Stomach (tissue), 8 donors: ENCODE measurements at regions not wholly inside any gene's neighbourhood (a gene's known extent, or its start where the extent isn't known, plus 50 kb on each side); places are given as distances from the start of the nearest gene placed in this dataset.

Experiments
- DNase-seq, 2 donors: peaks; one replicate each; pipeline versions ENCODE4 v3.0.0 to v3.0.0-alpha.2; 2013 to 2019
- H3K27ac ChIP-seq, 5 donors: fragments of 200-600 bp in 4 of 5; sonication (generic) in 4 of 5; one replicate each; pipeline ENCODE4 v1.5.1; 2013 to 2019; ENCODE audit warnings: mild to moderate bottlenecking in 1 of 5, moderate library complexity in 1 of 5
- H3K27me3 ChIP-seq, 3 donors: fragments of 200-600 bp; sonication (generic); one replicate each; pipeline ENCODE4 v1.5.1; 2017 to 2019; ENCODE audit warnings: mixed run types in 1 of 3
- H3K36me3 ChIP-seq, 4 donors: fragments of 200-600 bp; sonication (generic); 1 replicate in 3 of 4; 2 replicates in 1 of 4; pipeline ENCODE4 v1.5.1; 2016 to 2019
- H3K4me1 ChIP-seq, 4 donors: fragments of 200-600 bp; sonication (generic); one replicate each; pipeline ENCODE4 v1.5.1; 2016 to 2019
- H3K4me3 ChIP-seq, 4 donors: fragments of 200-600 bp; sonication (generic) in 3 of 4; one replicate each; pipeline ENCODE4 v1.5.1; 2016 to 2019; ENCODE audit warnings: mild to moderate bottlenecking in 1 of 4
- H3K9me3 ChIP-seq, 4 donors: fragments of 200-600 bp; sonication (generic); one replicate each; pipeline ENCODE4 v1.5.1; 2016 to 2019
- CTCF ChIP-seq, 7 experiments: fragments of 450-650 bp in 4 of 7; fragments of 200-600 bp in 3 of 7; sonication (generic) in 3 of 7; IDR thresholded peaks; one replicate each; pipeline ENCODE4 v1.5.1; 2016 to 2019; ENCODE audit warnings: antibody characterized with exemption in 7 of 7, control low read depth in 2 of 7, mild to moderate bottlenecking in 1 of 7
- EP300 ChIP-seq: sonication (generic); formaldehyde crosslinking; IDR thresholded peaks from one replicate; pipeline ENCODE4 v1.6.1; 2017; ENCODE audit warnings: antibody characterized with exemption
- POLR2A ChIP-seq, 4 donors: fragments of 450-650 bp; IDR thresholded peaks; one replicate each; pipeline ENCODE4 v1.6.1; 2016; ENCODE audit warnings: antibody characterized with exemption in 4 of 4, control low read depth in 2 of 4, mild to moderate bottlenecking in 1 of 4, moderate library complexity in 1 of 4
- POLR2AphosphoS5 ChIP-seq, 3 donors: sonication (generic); formaldehyde crosslinking; IDR thresholded peaks; one replicate each; pipeline ENCODE4 v1.6.1; 2016; ENCODE audit warnings: antibody characterized with exemption in 3 of 3
- WGBS, 5 donors: extraction: QIAGEN DNeasy Blood & Tissue Kit in 3 of 5; methylation state at CpG; one replicate each; pipeline versions ENCODE4 v1.1.5 to v1.1.7; 2013 to 2018; 5-methylcytosine and 5-hydroxymethylcytosine counted together
- intact Hi-C: fragments of 100-400 bp; cut with DNase I; formaldehyde crosslinking; loops from one replicate; pipeline ENCODE4 v1.15.1; 2023; ENCODE audit warnings: low total_unique reads
- donor health status: healthy with polysubstance abuse.
- donor health status: Bipolar disorder and iron deficiency.
- donor health status: healthy.

GRCh38 chr1:38129473-38129872 lies 82.9 kb upstream of the POU3F1 start:
- Histone ChIP-seq H3K27ac (no peak overlapping the region), H3K36me3 (no peaks in the 10 kb centered on the region), H3K4me1 (peaks cover 0 to 10% (median 2%) of the 10 kb centered on the region in 4 donors), H3K4me3 (no peak overlapping the region), H3K27me3 (peaks cover 0 to 67% (median 19%) of the 10 kb centered on the region in 3 donors), H3K9me3 (no peaks in the 10 kb centered on the region)
- 69 to 80% (median 74%) methylated on average over 5 of the region's 5 CpGs for WGBS, 5 donors
- TF ChIP-seq CTCF (IDR thresholded peaks at IDR 0.05) (no peak), POLR2AphosphoS5 (IDR thresholded peaks at IDR 0.05) (no peak), POLR2A (IDR thresholded peaks at IDR 0.05) (no peak), EP300 (no peak)
- intact Hi-C loops: no loop called here
- DNase-seq: peak in 1 of 2 donors; percentile 2

- Histone ChIP-seq H3K36me3 (no peaks in the 10 kb centered on the region), H3K27ac (no peak overlapping the region), H3K27me3 (peaks cover 0 to 64% (median 14%) of the 10 kb centered on the region in 3 donors), H3K9me3 (no peaks in the 10 kb centered on the region), H3K4me1 (peaks cover 0 to 6% (median 2%) of the 10 kb centered on the region in 4 donors), H3K4me3 (no peak overlapping the region)
- intact Hi-C loops: no loop called here
- WGBS, 5 donors: 52 to 76% (median 72%) methylated on average over 8 to 9 of the region's 9 CpGs
- DNase-seq: peak in 1 of 2 donors; percentile 0
- TF ChIP-seq EP300: no peak
- no peak for TF ChIP-seq POLR2AphosphoS5 (IDR thresholded peaks at IDR 0.05)
- no peak for TF ChIP-seq POLR2A (IDR thresholded peaks at IDR 0.05)
- TF ChIP-seq CTCF (IDR thresholded peaks at IDR 0.05): no peak
These were observed 82.4 kb upstream of the POU3F1 start for GRCh38 chr1:38128926-38129453.

- H3K4me3 ChIP-seq: no peak overlapping the region
- peaks cover 0 to 59% (median 9%) of the 10 kb centered on the region in 3 donors for H3K27me3 ChIP-seq
- no peaks in the 10 kb centered on the region for H3K9me3 ChIP-seq
- intact Hi-C loops: no loop called here
- peak in 1 of 2 donors; percentile 0 for DNase-seq
- no peaks in the 10 kb centered on the region for H3K36me3 ChIP-seq
- 59 to 89% (median 62%) methylated on average over 1 to 2 of the region's 2 CpGs for WGBS, 5 donors
- TF ChIP-seq POLR2AphosphoS5 (IDR thresholded peaks at IDR 0.05) (no peak), POLR2A (IDR thresholded peaks at IDR 0.05) (no peak), EP300 (no peak), CTCF (IDR thresholded peaks at IDR 0.05) (no peak)
- peaks cover 0 to 1% (median 0%) of the 10 kb centered on the region in 4 donors for H3K4me1 ChIP-seq
- no peak overlapping the region for H3K27ac ChIP-seq
These were observed 81.9 kb upstream of the POU3F1 start for GRCh38 chr1:38128511-38128910.

GRCh38 chr1:38127428-38127827 lies 80.8 kb upstream of the POU3F1 start:
- no peak for TF ChIP-seq CTCF (IDR thresholded peaks at IDR 0.05)
- TF ChIP-seq EP300: no peak
- TF ChIP-seq POLR2A (IDR thresholded peaks at IDR 0.05): no peak
- TF ChIP-seq POLR2AphosphoS5 (IDR thresholded peaks at IDR 0.05): no peak
- H3K4me1 ChIP-seq: no peaks in the 10 kb centered on the region
- no peaks in the 10 kb centered on the region for H3K9me3 ChIP-seq
- WGBS, 5 donors: 18 to 38% (median 23%) methylated on average over 2 of the region's 2 CpGs
- peak in 1 of 2 donors; percentile 46 for DNase-seq
- intact Hi-C loops: no loop called here
- peaks cover 0 to 48% (median 0%) of the 10 kb centered on the region in 3 donors for H3K27me3 ChIP-seq
- H3K36me3 ChIP-seq: no peaks in the 10 kb centered on the region
- peak overlapping the region in 1 of 5 donors; percentile 5 for H3K27ac ChIP-seq
- H3K4me3 ChIP-seq: no peak overlapping the region
